PC-9 (cell line): ENCODE measurements at regions not wholly inside any gene's neighbourhood (a gene's known extent, or its start where the extent isn't known, plus 50 kb on each side); places are given as distances from the start of the nearest gene placed in this dataset.
A peak's percentile ranks its signal among the peaks of the same experiment; 100 is the strongest.

Experiments used
- BruUV-seq: library from RNA; stranded (reverse); fragments of 400-500 nt; replicated peaks from 2 replicates; lab custom pipeline; 2021; lab: Mats Ljungman, UMichigan
- CTCF ChIA-PET: fragments of 300-600 bp; sonication (Branson Sonifier 250); formaldehyde crosslinking; loops from one replicate; lab custom pipeline; 2022; ENCODE audit warnings: antibody characterized with exemption; lab: Charles Lee
- POLR2A ChIA-PET: fragments of 300-600 bp; sonication (Branson Sonifier 250); formaldehyde crosslinking; loops from one replicate; lab custom pipeline; 2022; ENCODE audit warnings: antibody characterized with exemption; ENCODE audit not compliant: unreplicated experiment; lab: Charles Lee
- DNase-seq, 2 experiments: peaks; one replicate each; pipeline versions ENCODE4 v3.0.0 to v3.0.0-alpha.2; 2015 to 2022; ENCODE audit warnings: mixed read lengths in 1 of 2
- H2AFZ ChIP-seq: fragments of 200-600 bp; sonication (generic); 2 replicates; pipeline ENCODE4 v1.8.1; 2017; ENCODE audit warnings: antibody characterized with exemption
- H3F3A ChIP-seq: fragments of 200-600 bp; sonication (generic); 2 replicates; pipeline ENCODE4 v1.8.1; 2017; ENCODE audit warnings: antibody characterized with exemption, mild to moderate bottlenecking, low read depth; ENCODE audit not compliant: insufficient read depth
- H3K27ac ChIP-seq: fragments of 200-600 bp; sonication (generic); 2 replicates; pipeline ENCODE4 v1.6.1; 2016; ENCODE audit warnings: mixed run types
- H3K27me3 ChIP-seq: fragments of 200-600 bp; sonication (generic); 2 replicates; pipeline ENCODE4 v1.6.1; 2016; ENCODE audit warnings: low read depth, mixed run types; ENCODE audit not compliant: insufficient read depth
- H3K36me3 ChIP-seq: fragments of 200-600 bp; sonication (generic); 2 replicates; pipeline ENCODE4 v1.6.1; 2016; ENCODE audit warnings: low read depth, mixed run types
- H3K4me1 ChIP-seq: fragments of 200-600 bp; sonication (generic); replicated peaks from 2 replicates; pipeline ENCODE4 v1.6.1; 2016; ENCODE audit warnings: mixed run types; ENCODE audit not compliant: insufficient read depth
- H3K4me2 ChIP-seq: fragments of 200-600 bp; sonication (generic); 2 replicates; pipeline ENCODE4 v1.6.1; 2017; ENCODE audit warnings: mixed run types
- H3K4me3 ChIP-seq: fragments of 200-600 bp; sonication (generic); 2 replicates; pipeline ENCODE4 v1.6.1; 2016; ENCODE audit warnings: mixed run types
- H3K79me2 ChIP-seq: fragments of 200-600 bp; sonication (generic); 2 replicates; pipeline ENCODE4 v1.6.1; 2017; ENCODE audit warnings: low read depth, mixed run types
- H3K9me2 ChIP-seq: fragments of 200-600 bp; sonication (generic); 2 replicates; pipeline ENCODE4 v1.8.1; 2017; ENCODE audit warnings: mild to moderate bottlenecking; ENCODE audit not compliant: insufficient read depth
- H3K9me3 ChIP-seq: fragments of 200-600 bp; sonication (generic); 2 replicates; pipeline ENCODE4 v1.8.1; 2016; ENCODE audit warnings: low read depth; ENCODE audit not compliant: insufficient read depth
- H4K20me1 ChIP-seq: fragments of 200-600 bp; sonication (generic); 2 replicates; pipeline ENCODE4 v1.8.1; 2017; ENCODE audit not compliant: insufficient read depth
- EZH2 ChIP-seq: fragments of 200-600 bp; sonication (generic); IDR thresholded peaks from 2 replicates; pipeline ENCODE4 v1.8.0; 2017; ENCODE audit warnings: antibody characterized with exemption, low read depth
- intact Hi-C: fragments of 100-400 bp; cut with micrococcal nuclease; formaldehyde crosslinking; loops from one replicate; pipeline ENCODE4 v1.10.0; 2022; ENCODE audit not compliant: unreplicated experiment
- TF ChIP-seq, protein P1 (sequence below): fragments of 200-600 bp; sonication (generic); conservative IDR thresholded peaks from 2 replicates; pipeline ENCODE4 v1.6.1; 2017; ENCODE audit warnings: mixed run types, antibody characterized with exemption, mild to moderate bottlenecking, moderate library complexity

- ChIA-PET POLR2A (no interaction called here), CTCF (no interaction called here)
- no peak overlapping the region for H3K27ac ChIP-seq
- TF ChIP-seq, protein P1, sequence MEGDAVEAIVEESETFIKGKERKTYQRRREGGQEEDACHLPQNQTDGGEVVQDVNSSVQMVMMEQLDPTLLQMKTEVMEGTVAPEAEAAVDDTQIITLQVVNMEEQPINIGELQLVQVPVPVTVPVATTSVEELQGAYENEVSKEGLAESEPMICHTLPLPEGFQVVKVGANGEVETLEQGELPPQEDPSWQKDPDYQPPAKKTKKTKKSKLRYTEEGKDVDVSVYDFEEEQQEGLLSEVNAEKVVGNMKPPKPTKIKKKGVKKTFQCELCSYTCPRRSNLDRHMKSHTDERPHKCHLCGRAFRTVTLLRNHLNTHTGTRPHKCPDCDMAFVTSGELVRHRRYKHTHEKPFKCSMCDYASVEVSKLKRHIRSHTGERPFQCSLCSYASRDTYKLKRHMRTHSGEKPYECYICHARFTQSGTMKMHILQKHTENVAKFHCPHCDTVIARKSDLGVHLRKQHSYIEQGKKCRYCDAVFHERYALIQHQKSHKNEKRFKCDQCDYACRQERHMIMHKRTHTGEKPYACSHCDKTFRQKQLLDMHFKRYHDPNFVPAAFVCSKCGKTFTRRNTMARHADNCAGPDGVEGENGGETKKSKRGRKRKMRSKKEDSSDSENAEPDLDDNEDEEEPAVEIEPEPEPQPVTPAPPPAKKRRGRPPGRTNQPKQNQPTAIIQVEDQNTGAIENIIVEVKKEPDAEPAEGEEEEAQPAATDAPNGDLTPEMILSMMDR = no peak
- no peak for TF ChIP-seq EZH2
- H3K36me3 ChIP-seq = no peaks in the 10 kb centered on the region
- no peak overlapping the region for H3K4me2 ChIP-seq
- H3K4me3 ChIP-seq = no peak overlapping the region
- H3K9me2 ChIP-seq = no peaks in the 10 kb centered on the region; the same call in 1 of the 2 replicates
- no peaks in the 10 kb centered on the region for H3F3A ChIP-seq
- no peaks in the 10 kb centered on the region for H3K9me3 ChIP-seq
- no peaks in the 10 kb centered on the region for H3K79me2 ChIP-seq
- DNase-seq = no peak
- H2AFZ ChIP-seq = no peak overlapping the region
- no peaks in the 10 kb centered on the region for H4K20me1 ChIP-seq
- H3K27me3 ChIP-seq = no peaks in the 10 kb centered on the region
- intact Hi-C loops = no loop called here
- H3K4me1 ChIP-seq = no peaks in the 10 kb centered on the region
- no TSS peak for BruUV-seq
These were observed 1473.7 kb downstream of the OTOL1 start for GRCh38 chr3:162970292-162970691.

- ChIA-PET CTCF (no interaction called here), POLR2A (no interaction called here)
- DNase-seq = no peak
- Histone ChIP-seq H3K36me3 (no peaks in the 10 kb centered on the region), H3K9me2 (no peaks in the 10 kb centered on the region; the same call in 1 of the 2 replicates), H3K9me3 (no peaks in the 10 kb centered on the region), H3K79me2 (no peaks in the 10 kb centered on the region), H3K4me3 (no peak overlapping the region), H3F3A (no peaks in the 10 kb centered on the region), H3K4me1 (no peaks in the 10 kb centered on the region), H4K20me1 (no peaks in the 10 kb centered on the region), H3K27me3 (no peaks in the 10 kb centered on the region), H3K27ac (no peak overlapping the region), H3K4me2 (no peak overlapping the region), H2AFZ (no peak overlapping the region)
- TF ChIP-seq, protein P1 = no peak
- no peak for TF ChIP-seq EZH2
- no TSS peak for BruUV-seq
- intact Hi-C loops = no loop called here
These were observed 1475.1 kb downstream of the OTOL1 start for GRCh38 chr3:162971715-162972114.

DNA sequence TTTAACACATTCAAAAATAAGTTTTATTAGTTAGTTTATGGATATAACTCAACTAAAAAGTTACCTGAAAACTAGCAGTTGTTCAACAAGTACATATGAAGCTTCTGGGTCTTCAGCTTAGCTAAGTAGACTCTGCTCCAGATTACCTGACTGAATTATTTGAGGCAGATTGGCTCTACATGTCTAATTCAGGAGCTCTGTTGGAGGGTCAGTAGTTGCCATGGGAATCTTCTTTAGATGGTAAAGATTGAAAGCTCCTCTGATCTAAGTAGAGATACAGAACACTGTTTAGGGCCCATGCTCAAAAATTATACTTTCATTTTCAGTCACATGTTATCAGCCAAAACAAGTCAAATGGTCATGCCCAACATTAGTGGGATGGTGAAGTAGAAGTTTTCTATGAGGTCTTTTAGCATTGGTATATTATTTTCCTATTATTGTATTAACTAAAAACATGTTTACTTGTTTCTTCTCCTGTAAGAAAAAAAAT lies 1476.9 kb downstream of the OTOL1 start:
- Histone ChIP-seq H4K20me1 (no peaks in the 10 kb centered on the region), H3K4me3 (no peak overlapping the region), H3K36me3 (no peaks in the 10 kb centered on the region), H3K9me2 (peaks cover 3% of the 10 kb centered on the region; the same call in 1 of the 2 replicates), H3F3A (no peaks in the 10 kb centered on the region), H3K27ac (no peak overlapping the region), H3K4me1 (no peaks in the 10 kb centered on the region), H3K27me3 (no peaks in the 10 kb centered on the region), H3K79me2 (no peaks in the 10 kb centered on the region), H2AFZ (peak overlapping the region; percentile 65; the same call in 1 of the 2 replicates), H3K9me3 (no peaks in the 10 kb centered on the region), H3K4me2 (no peak overlapping the region; the same call in 1 of the 2 replicates)
- intact Hi-C loops = no loop called here
- ChIA-PET CTCF (no interaction called here), POLR2A (no interaction called here)
- no peak for DNase-seq
- TF ChIP-seq, protein P1 = no peak
- no peak for TF ChIP-seq EZH2
- BruUV-seq = no TSS peak
